GM12878 (cell line): ENCODE measurements at regions not wholly inside any gene's neighbourhood (a gene's known extent, or its start where the extent isn't known, plus 50 kb on each side); places are given as distances from the start of the nearest gene placed in this dataset.

Source experiments
- ATAC-seq: fragments of 200-7000 bp; cut with Tn5 transposase; 3 replicates; pipeline ENCODE4 v1.9.1; 2020; ENCODE audit warnings: mild to moderate bottlenecking, moderate library complexity
- BruUV-seq: library from RNA; stranded (reverse); fragments of 400-500 nt; replicated peaks from 2 replicates; lab custom pipeline; 2021; lab: Mats Ljungman, UMichigan
- CTCF ChIA-PET: fragments of 300-600 bp; sonication (Branson Sonifier 250); formaldehyde crosslinking; extraction: SDS; loops from one replicate; lab custom pipeline; 2021; ENCODE audit warnings: inconsistent platforms; lab: Yijun Ruan, JAX
- POLR2A ChIA-PET: fragments of 350-600 bp; formaldehyde crosslinking; extraction: SDS; loops from one replicate; lab custom pipeline; 2021; ENCODE audit warnings: inconsistent platforms; lab: Charles Lee
- RAD21 ChIA-PET: fragments of 300-600 bp; sonication (Branson Sonifier 250); formaldehyde crosslinking; loops from one replicate; lab custom pipeline; 2023; ENCODE audit warnings: antibody characterized with exemption; ENCODE audit not compliant: unreplicated experiment; lab: Charles Lee
- SMC1A ChIA-PET: fragments of 300-600 bp; sonication (Branson Sonifier 250); formaldehyde crosslinking; loops from one replicate; lab custom pipeline; 2023; ENCODE audit not compliant: unreplicated experiment, uncharacterized antibody; lab: Charles Lee
- DNase-seq: peaks from one replicate; pipeline ENCODE4 v3.0.0-alpha.2; 2011; ENCODE audit warnings: low read depth, low spot score
- FAIRE-seq: peaks from 3 replicates; lab custom pipeline; 2011; peaks lifted over from hg19 to GRCh38; lab: Jason Lieb, UNC
- H2AFZ ChIP-seq: 2 replicates; pipeline ENCODE4 v1.6.0; 2011; ENCODE audit warnings: low read depth, low read length, control low read depth; ENCODE audit not compliant: control insufficient read depth
- H3K27ac ChIP-seq: 2 replicates; pipeline ENCODE4 v1.5.1; 2011; ENCODE audit warnings: control low read depth; ENCODE audit not compliant: control insufficient read depth, insufficient read depth
- H3K27me3 ChIP-seq, 2 experiments: replicated peaks in 1 of 2; 2 replicates each; pipeline versions ENCODE4 v1.6.0 to v1.6.1; 2011; ENCODE audit warnings: low read length in 1 of 2; ENCODE audit not compliant: control insufficient read depth in 2 of 2, insufficient read depth in 2 of 2
- H3K36me3 ChIP-seq, 2 experiments: 2 replicates each; pipeline ENCODE4 v1.5.1; 2011; ENCODE audit warnings: low read length in 1 of 2; ENCODE audit not compliant: control insufficient read depth in 2 of 2, insufficient read depth in 2 of 2
- H3K4me1 ChIP-seq: 2 replicates; pipeline ENCODE4 v1.6.1; 2011; ENCODE audit warnings: mild to moderate bottlenecking, low read length, moderate library complexity, mixed read lengths; ENCODE audit not compliant: control insufficient read depth, insufficient read depth
- H3K4me2 ChIP-seq: 2 replicates; pipeline ENCODE4 v1.6.0; 2011; ENCODE audit warnings: control low read depth; ENCODE audit not compliant: control insufficient read depth, insufficient read depth
- H3K4me3 ChIP-seq: fragments of 200-600 bp; sonication (generic); 2 replicates; pipeline ENCODE4 v1.5.1; 2016
- H3K79me2 ChIP-seq: 2 replicates; pipeline ENCODE4 v1.6.0; 2011; ENCODE audit warnings: low read length; ENCODE audit not compliant: control insufficient read depth, insufficient read depth
- H3K9ac ChIP-seq: 2 replicates; pipeline ENCODE4 v1.8.0; 2011; ENCODE audit warnings: low read length, control low read depth, mixed read lengths; ENCODE audit not compliant: control insufficient read depth, insufficient read depth
- H3K9me3 ChIP-seq: replicated peaks from 3 replicates; pipeline ENCODE4 v1.5.1; 2011; ENCODE audit warnings: mild to moderate bottlenecking, low read length; ENCODE audit not compliant: control insufficient read depth, insufficient read depth
- H4K20me1 ChIP-seq: 2 replicates; pipeline ENCODE4 v1.6.0; 2011; ENCODE audit not compliant: control insufficient read depth, insufficient read depth
- BCL11A ChIP-seq: IDR thresholded peaks from 2 replicates; pipeline ENCODE4 v1.6.1; 2011; ENCODE audit warnings: low read depth, low read length
- E2F4 ChIP-seq: IDR thresholded peaks from 2 replicates; pipeline ENCODE4 v1.6.1; 2012; ENCODE audit warnings: low read depth, low read length, improper control_type of control experiment
- ETV6 ChIP-seq, 2 experiments: fragments of 450-650 bp in 1 of 2; IDR thresholded peaks in 1 of 2; conservative IDR thresholded peaks in 1 of 2; 2 replicates each; pipeline ENCODE4 v1.6.1; 2014; ENCODE audit warnings: antibody characterized with exemption in 1 of 2, borderline replicate concordance in 1 of 2, low read depth in 1 of 2, mild to moderate bottlenecking in 1 of 2, moderate library complexity in 1 of 2
- FOS ChIP-seq: IDR thresholded peaks from 3 replicates; pipeline ENCODE4 v1.6.1; 2011; ENCODE audit warnings: borderline replicate concordance; ENCODE audit not compliant: insufficient read length; ENCODE audit errors: extremely low read depth
- FOXK2 ChIP-seq: fragments of 450-650 bp; IDR thresholded peaks from 2 replicates; pipeline ENCODE4 v1.6.1; 2017; ENCODE audit warnings: mild to moderate bottlenecking, moderate library complexity
- HSF1 ChIP-seq: fragments of 150-350 bp; IDR thresholded peaks from 2 replicates; pipeline ENCODE4 v1.6.1; 2014; ENCODE audit warnings: mild to moderate bottlenecking, low read depth, low read length
- IKZF1 ChIP-seq: fragments of 450-650 bp; conservative IDR thresholded peaks from 2 replicates; pipeline ENCODE4 v1.6.1; 2017; ENCODE audit warnings: antibody characterized with exemption, mild to moderate bottlenecking
- RCOR1 ChIP-seq: conservative IDR thresholded peaks from 2 replicates; pipeline ENCODE4 v1.6.1; 2012; ENCODE audit warnings: low read depth, low read length, improper control_type of control experiment
- REST ChIP-seq: IDR thresholded peaks from 2 replicates; pipeline ENCODE4 v1.6.1; 2012; ENCODE audit warnings: mild to moderate bottlenecking, low read depth, low read length
- SKIL ChIP-seq: fragments of 450-650 bp; IDR thresholded peaks from 2 replicates; pipeline ENCODE4 v1.6.1; 2017; ENCODE audit warnings: mild to moderate bottlenecking, low read depth, inconsistent platforms; ENCODE audit not compliant: poor library complexity, severe bottlenecking
- SMC3 ChIP-seq: IDR thresholded peaks from 2 replicates; pipeline ENCODE4 v1.6.1; 2011; ENCODE audit warnings: low read length, improper control_type of control experiment, borderline replicate concordance
- TCF7 ChIP-seq: IDR thresholded peaks from 2 replicates; pipeline ENCODE4 v1.6.1; 2014; ENCODE audit warnings: antibody characterized with exemption, borderline replicate concordance
- ZBTB4 ChIP-seq: fragments of 450-650 bp; formaldehyde crosslinking; IDR thresholded peaks from 2 replicates; pipeline ENCODE4 v1.4.0; 2022; ENCODE audit warnings: mild to moderate bottlenecking, moderate library complexity
- WGBS: methylation state at CpG from one replicate; pipeline ENCODE4 v1.1.6; 2016; ENCODE audit warnings: low lambda C conversion rate; ENCODE audit not compliant: insufficient replicate concordance, insufficient coverage; ENCODE audit errors: missing lambda C conversion rate; 5-methylcytosine and 5-hydroxymethylcytosine counted together
- in situ Hi-C: fragments of 300-500 bp; cut with MboI; formaldehyde crosslinking; loops from 9 replicates; pipeline ENCODE4 v1.14.3; 2018; ENCODE audit warnings: mixed read lengths
- intact Hi-C: fragments of 100-400 bp; cut with micrococcal nuclease; formaldehyde crosslinking; loops from one replicate; pipeline ENCODE4 v1.14.2; 2022; ENCODE audit not compliant: unreplicated experiment

- no peak overlapping the region for H2AFZ ChIP-seq
- ChIA-PET RAD21 (no interaction called here), CTCF (no interaction called here), POLR2A (no interaction called here), SMC1A (interaction anchor here (1.2 kb wide), 1 partner anchor 25 kb away, joined by 4 read pairs; no protein-coding TSS in a partner anchor)
- intact Hi-C loops (no loop called here), in situ Hi-C loops (no loop called here)
- H3K9ac ChIP-seq = no peak overlapping the region
- WGBS = 0% methylated on average over 1 of the region's 1 CpG
- H3K4me3 ChIP-seq = no peak overlapping the region
- ATAC-seq = no peak
- no peaks in the 10 kb centered on the region for H3K36me3 ChIP-seq
- H3K9me3 ChIP-seq = no peaks in the 10 kb centered on the region
- H3K79me2 ChIP-seq = no peaks in the 10 kb centered on the region
- FAIRE-seq = no peak
- BruUV-seq = no TSS peak
- H3K27me3 ChIP-seq = no peaks in the 10 kb centered on the region
- DNase-seq = no peak
- no peaks in the 10 kb centered on the region for H3K4me1 ChIP-seq
- H4K20me1 ChIP-seq = no peaks in the 10 kb centered on the region
- no peak overlapping the region for H3K27ac ChIP-seq
- no peak overlapping the region for H3K4me2 ChIP-seq
- no peak for TF ChIP-seq SMC3
- no peak for TF ChIP-seq BCL11A
- TF ChIP-seq TCF7 = no peak
- TF ChIP-seq SKIL = no peak
- TF ChIP-seq RCOR1 = no peak
- no peak for TF ChIP-seq FOS
- no peak for TF ChIP-seq E2F4
- no peak for TF ChIP-seq ETV6 (conservative IDR thresholded peaks at IDR 0.05 in 1 of 2, IDR thresholded peaks at IDR 0.05 in 1 of 2; ENCODE audit: borderline replicate concordance in 1 of 2, low read depth in 1 of 2)
- TF ChIP-seq FOXK2 = no peak
- no peak for TF ChIP-seq REST
- no peak for TF ChIP-seq HSF1
- no peak for TF ChIP-seq ZBTB4
- TF ChIP-seq IKZF1 = no peak
Measured at GRCh38 chr10:107790271-107790670, 625.8 kb upstream of the SORCS1 start.
